ENCODE measurements at regions not wholly inside any gene's neighbourhood (a gene's known extent, or its start where the extent isn't known, plus 50 kb on each side); places are given as distances from the start of the nearest gene placed in this dataset.
"Not testable (repeated sequence)": the region's sequence is repeated elsewhere in the genome, so short reads cannot be mapped to it uniquely, and the experiment has no call there.

- DNase-seq = no peak
Measured at GRCh38 chr12:114616081-114616480, 67.9 kb downstream of the TBX3 start.

DNA sequence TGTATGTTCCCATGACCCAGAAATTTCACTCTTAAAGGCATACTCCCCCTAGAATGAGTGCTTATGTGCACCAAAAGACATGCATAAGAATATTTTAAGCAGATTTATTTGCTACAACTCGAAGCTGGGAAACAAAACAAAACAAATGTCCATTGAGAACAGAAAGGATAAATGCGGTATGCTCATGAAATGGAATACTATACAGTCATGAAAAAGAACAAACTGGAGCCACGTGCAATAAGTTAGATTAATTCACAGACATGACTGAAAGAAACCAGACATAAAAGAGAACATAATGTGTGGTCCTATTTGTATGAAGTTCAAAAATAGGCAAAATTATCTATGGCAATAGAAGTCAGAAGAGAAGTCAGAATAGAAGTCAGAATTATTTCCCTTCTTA, 69.9 kb downstream of the TBX3 start:
- no peak for DNase-seq

- DNase-seq = no peak
Measured at GRCh38 chr12:114612062-114612461, 71.9 kb downstream of the TBX3 start.

DNA sequence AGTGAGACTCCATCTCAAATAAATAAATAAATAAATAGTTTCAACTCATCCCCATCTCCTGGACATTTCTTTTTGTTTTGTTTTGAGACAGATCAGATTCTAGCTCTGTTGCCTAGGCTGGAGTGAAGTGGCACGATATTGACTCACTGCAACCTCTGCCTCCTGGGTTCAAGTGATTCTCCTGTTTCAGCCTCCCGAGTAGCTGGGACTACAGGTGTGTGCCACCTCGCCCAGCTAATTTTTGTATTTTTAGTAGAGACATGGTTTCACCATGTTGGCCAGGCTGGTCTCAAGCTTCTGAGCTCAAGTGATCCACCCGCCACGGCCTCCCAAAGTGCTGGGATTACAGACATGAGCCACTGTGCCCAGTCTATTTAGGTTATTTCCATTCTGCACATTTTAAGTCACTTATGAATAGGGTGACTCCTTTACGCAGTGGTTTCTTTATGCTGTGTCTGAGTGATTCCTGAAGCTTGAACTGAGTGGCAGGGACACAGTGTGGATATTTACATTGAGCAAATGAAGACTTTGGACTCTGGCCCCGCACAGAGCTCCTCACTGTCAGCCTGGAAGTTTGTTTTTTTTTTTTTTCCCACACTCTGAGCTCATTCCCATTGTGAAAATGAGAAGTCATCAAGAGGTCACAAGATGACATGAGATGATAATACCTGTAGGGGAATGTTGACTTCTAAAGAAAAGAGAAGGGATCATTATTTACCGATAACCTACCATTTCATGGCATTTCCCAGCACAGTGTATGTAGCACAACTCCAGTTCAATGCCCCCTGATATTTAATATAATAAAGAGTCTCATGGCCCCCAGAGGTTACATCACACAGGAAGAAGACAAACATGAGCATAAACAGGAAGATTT, 72.6 kb downstream of the TBX3 start:
- DNase-seq = no peak

- no peak for DNase-seq
Measured at GRCh38 chr12:114608509-114608908, 75.5 kb downstream of the TBX3 start.

DNA sequence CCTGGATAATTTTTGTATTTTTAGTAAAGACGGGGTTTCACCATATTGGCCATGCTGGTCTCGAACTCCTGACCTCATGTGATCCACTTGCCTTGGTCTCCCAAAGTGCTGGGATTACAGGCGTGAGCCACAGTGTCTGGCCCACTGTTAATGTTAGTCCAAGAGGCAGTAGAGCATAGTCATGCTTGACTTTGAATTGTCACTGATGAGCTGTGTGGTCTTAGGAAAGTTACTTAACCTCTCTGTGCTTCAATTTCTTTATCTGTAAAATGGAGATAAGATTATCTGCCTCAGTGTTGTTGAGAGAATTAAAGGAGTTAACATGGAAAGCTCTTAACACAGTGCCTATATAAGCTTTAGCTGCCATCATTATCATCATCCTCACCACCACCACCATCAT, 78.1 kb downstream of the TBX3 start:
- DNase-seq = no peak

DNA sequence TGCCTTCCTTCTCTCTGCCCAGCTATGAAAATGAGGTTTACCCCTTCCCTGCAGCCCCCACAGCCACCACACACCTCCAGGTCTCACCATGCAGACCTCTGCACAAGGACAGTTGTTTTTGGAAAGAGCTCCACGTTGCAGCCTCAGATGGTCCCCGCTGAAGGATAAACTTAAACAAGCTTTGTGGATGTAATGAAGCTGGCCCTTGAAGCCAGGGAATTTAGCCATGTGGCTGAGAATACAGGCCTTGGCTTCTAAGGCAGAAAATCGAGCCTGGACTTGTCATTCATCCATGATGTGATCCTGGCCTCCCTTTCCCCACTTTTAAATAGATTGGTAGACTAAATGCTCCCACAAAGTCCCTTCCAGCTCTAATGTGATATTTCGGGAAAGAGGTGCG, 79.4 kb downstream of the TBX3 start:
- no peak for DNase-seq

- DNase-seq = not testable (repeated sequence)
Measured at GRCh38 chr12:114600584-114600983, 83.4 kb downstream of the TBX3 start.

DNA sequence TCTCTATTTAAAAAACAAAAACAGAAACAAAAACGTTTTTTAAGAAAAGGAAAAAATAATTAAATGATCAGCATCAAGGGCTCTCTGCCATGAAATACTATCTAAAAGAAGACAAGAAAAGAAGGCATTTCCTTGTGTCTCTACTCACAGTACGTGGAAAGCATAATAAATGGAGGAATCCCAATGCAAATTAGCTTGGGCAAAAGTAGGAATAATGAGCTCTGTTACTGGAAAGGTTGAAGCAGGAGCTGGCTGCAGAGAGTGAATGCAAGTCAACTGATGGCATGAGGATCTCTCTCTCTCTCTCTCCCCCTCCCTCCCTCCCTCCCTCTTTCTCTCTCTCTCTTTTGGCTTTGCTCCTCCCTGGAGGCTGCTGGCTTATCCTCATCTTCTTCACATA, 85.9 kb downstream of the TBX3 start:
- DNase-seq = no peak

DNA sequence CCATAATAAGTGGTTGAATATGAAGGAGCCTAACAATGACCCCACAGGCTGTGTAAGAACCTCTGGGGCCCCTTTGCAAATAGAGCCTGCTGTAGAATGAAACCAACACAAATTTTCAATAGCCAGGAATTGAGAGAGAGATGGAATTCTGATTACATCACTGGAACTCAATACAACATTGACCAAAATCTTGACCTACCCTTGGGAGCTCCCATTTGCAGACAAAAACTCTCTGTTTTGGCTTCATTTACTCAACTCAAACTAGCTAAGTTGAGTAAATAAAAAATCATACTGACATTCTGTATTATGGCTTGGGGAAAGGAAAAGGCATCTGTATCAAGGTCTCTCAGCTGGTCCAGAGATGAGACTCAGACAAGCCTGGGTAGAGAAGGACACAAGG, 91.0 kb downstream of the TBX3 start:
- DNase-seq = no peak

DNA sequence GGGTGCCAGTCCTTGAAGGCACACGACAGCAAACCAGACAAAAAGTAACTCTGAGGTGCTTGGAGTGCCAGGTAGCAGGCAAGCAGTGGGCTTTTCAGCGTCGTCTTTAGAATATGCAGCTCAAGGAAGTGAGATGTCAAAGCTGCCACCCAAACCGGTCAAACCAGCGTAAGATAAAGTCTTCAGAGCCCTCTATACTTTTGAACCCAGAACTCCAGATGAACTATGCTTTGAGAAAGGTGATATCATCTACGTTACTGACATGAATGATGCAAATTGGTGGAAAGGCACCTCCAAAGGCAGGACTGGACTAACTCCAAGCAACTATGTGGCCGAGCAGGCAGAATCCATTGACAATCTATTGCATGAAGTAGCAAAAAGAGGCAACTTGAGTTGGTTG, 95.9 kb downstream of the TBX3 start:
- no peak for DNase-seq

DNA sequence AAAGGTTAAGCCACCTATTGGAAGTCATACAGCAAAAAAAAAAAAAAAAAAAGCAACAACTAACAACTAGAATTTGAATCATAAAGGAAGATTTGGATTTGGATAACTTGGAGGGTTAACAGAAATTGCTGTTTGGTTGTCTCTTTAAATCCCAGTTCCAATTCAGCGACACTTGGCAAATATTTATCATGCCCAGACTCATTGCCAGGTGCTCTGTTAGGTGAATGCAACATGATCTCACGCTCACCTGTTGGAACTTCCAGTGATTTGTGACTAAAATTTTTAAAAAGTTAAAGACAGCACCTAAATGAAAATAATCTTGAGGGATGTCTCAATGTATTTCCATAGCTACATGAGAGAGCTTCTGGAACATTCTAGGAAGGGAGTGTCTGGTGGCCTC, 103.7 kb downstream of the TBX3 start:
- no peak for DNase-seq

- no peak for DNase-seq
Measured at GRCh38 chr12:114579389-114579788, 104.6 kb downstream of the TBX3 start.

DNA sequence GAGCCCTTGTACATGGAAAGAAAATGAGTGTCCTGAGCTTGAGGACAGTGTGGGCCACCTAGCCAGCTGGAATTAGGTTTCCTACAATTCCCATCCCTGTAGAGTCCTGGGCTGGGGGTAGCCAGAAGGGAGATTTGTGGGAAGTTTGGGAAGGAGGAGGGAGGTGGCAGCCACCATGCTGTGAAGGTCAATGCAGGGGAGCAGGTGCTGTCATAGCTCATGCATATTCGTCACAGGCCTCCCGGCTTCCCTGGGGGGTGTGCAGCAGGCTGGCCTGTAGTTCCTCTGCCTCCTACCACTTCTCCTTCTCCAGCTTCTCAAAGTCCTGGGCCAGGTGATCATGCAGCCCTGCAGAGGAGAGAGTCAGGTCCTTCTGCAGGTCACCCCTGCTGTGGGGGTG, 121.3 kb downstream of the TBX3 start:
- no peak for DNase-seq

GRCh38 chr12:114555451-114555850, 128.5 kb downstream of the TBX3 start:
- DNase-seq = no peak

GRCh38 chr12:114547636-114548035, 136.3 kb downstream of the TBX3 start:
- no peak for DNase-seq

GRCh38 chr12:114530417-114530816, 124.5 kb upstream of the TBX5 start:
- DNase-seq = no peak

GRCh38 chr12:114529966-114530365, 124.0 kb upstream of the TBX5 start:
- DNase-seq = peak; percentile 20

- no peak for DNase-seq
Measured at GRCh38 chr12:114528766-114529165, 122.8 kb upstream of the TBX5 start.

DNA sequence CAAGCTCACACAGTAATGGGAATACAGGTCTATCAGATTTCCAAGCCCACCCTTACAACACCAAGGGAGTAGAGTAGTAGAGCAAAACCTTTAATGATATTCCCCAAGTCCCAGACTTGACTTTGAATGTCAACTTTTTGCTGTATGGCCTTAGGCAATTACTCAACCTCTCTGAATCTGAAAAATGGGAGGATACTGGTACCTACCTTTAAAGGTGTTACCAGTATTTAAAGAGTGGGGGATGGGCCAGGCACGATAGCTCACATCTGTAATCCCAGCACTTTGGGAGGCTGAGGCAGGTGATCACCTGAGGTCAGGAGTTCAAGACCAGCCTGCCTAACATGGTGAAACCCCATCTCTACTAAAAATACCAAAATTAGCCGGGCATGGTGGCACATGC, 115.2 kb upstream of the TBX5 start:
- DNase-seq = not testable (repeated sequence)

- DNase-seq = no peak
Measured at GRCh38 chr12:114512351-114512750, 106.4 kb upstream of the TBX5 start.

DNA sequence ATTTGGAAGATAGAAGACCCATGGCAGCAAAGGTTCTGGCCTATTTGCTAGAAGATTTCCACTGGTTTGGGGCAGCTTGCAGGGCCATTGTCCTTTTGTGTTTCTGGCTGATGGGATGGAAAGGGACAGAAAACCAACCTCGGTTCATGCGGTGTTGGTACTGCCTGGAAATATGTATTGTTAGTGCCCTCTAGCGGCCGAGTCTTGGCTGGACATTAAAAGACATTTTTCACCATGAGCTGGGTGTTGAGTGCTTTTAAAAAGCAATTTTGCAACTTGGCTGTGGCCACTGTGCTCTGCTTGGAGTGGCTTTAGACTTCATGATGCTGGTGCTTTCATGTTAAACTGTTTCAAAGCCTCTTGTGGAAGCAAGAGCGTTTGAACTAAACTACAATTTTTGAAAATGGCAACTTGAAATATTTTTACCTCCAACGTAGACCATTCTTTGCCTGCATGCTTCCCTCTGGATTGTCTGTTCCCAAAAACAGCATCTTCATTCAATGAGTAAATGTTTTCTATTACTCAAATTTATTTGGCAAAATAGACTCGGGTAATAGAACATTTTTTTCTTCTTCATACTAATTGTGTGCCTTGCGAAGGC, 102.7 kb upstream of the TBX5 start:
- peak; percentile 72 for DNase-seq

- no peak for DNase-seq
Measured at GRCh38 chr12:114506651-114507050, 100.7 kb upstream of the TBX5 start.

DNA sequence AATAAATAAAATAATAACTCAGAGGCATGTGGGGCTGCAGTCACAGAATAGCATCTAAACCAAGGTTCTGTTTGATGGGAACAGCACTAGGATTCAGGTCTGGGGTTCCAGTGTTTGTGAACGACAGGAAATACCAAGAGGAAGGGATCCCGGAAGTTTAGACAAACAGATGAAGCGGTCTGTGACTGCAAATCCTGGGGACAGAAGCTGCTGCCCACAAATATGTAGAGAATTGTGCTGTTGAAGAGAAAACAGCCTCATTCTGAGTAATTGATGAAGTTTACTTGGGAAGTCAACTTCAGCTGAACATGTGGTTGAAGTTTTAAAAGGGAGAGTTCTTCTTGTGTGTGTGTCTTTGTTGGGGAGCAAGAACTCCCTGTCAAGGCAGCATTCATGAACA, 98.4 kb upstream of the TBX5 start:
- DNase-seq = peak; percentile 5

DNA sequence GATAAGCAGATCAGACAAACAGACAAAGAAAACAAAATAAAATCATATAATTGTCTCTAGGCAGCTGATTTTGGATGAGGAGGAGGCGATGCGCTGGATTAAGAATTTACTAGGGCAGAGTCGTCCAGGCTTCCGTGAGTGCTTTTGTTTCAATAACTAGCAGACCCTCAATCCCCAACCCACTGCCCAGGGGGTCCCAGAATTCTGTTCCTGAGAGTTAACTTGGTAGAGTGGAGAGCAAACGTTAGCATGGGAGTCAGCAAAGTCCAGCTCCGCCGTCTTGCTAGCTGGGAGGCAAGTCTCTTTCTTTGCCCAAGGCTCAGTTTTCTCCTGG, 95.5 kb upstream of the TBX5 start:
- DNase-seq = no peak

All from fibroblast of upper back skin (primary cell).